AG04450 (cell line): ENCODE measurements at regions not wholly inside any gene's neighbourhood (a gene's known extent, or its start where the extent isn't known, plus 50 kb on each side); places are given as distances from the start of the nearest gene placed in this dataset.

Experiments
- CTCF ChIA-PET: fragments of 300-600, 350-600 bp; formaldehyde crosslinking; extraction: SDS; loops from one replicate; lab custom pipeline; 2022; ENCODE audit warnings: antibody characterized with exemption, inconsistent platforms; lab: Charles Lee
- POLR2A ChIA-PET: fragments of 350-600 bp; formaldehyde crosslinking; extraction: SDS; loops from one replicate; lab custom pipeline; 2021; ENCODE audit warnings: antibody characterized with exemption, inconsistent platforms; lab: Yijun Ruan, JAX
- DNase-seq: peaks from one replicate; pipeline ENCODE4 v3.0.0-alpha.2; 2011; ENCODE audit warnings: low read depth, low spot score
- H3K27ac ChIP-seq: one replicate; pipeline ENCODE4 v1.5.1; 2012; ENCODE audit warnings: low read depth, low read length, control low read depth
- H3K27me3 ChIP-seq: one replicate; pipeline ENCODE4 v1.6.0; 2012; ENCODE audit warnings: low read length; ENCODE audit not compliant: control insufficient read depth, insufficient read depth
- H3K4me3 ChIP-seq: 2 replicates; pipeline ENCODE4 v1.5.1; 2011; ENCODE audit warnings: mild to moderate bottlenecking, low read depth, low read length, control low read depth
- H3K9me3 ChIP-seq: 2 replicates; pipeline ENCODE4 v1.5.1; 2012; ENCODE audit warnings: low read length; ENCODE audit not compliant: control insufficient read depth, insufficient read depth
- CTCF ChIP-seq: IDR thresholded peaks from 2 replicates; pipeline ENCODE4 v1.5.1; 2011; ENCODE audit warnings: low read depth, low read length, control low read depth, inconsistent platforms

- Histone ChIP-seq H3K27ac (no peak overlapping the region), H3K9me3 (no peaks in the 10 kb centered on the region), H3K27me3 (no peaks in the 10 kb centered on the region), H3K4me3 (no peak overlapping the region)
- DNase-seq = no peak
- CTCF ChIA-PET = no interaction called here
- TF ChIP-seq CTCF = no peak
- POLR2A ChIA-PET = no interaction called here
Measured at GRCh38 chr6:168990019-168990751, 263.5 kb downstream of the THBS2 start.

- ChIA-PET POLR2A (no interaction called here), CTCF (interaction anchor here (0.6 kb wide), 3 partner anchors 33 to 783 kb away, joined by 3 read pairs; no protein-coding TSS in a partner anchor)
- Histone ChIP-seq H3K4me3 (no peak overlapping the region), H3K27ac (no peak overlapping the region), H3K27me3 (no peaks in the 10 kb centered on the region), H3K9me3 (no peaks in the 10 kb centered on the region)
- no peak for DNase-seq
- TF ChIP-seq CTCF = no peak
Measured at GRCh38 chr6:168989421-168989820, 264.2 kb downstream of the THBS2 start.

GRCh38 chr6:168988801-168989200 is 264.8 kb downstream of the THBS2 start:
- ChIA-PET CTCF (interaction anchor here (0.6 kb wide), 2 partner anchors 32 to 72 kb away, joined by 3 read pairs; no protein-coding TSS in a partner anchor), POLR2A (no interaction called here)
- H3K27ac ChIP-seq = no peak overlapping the region
- DNase-seq = peak; percentile 3
- H3K27me3 ChIP-seq = no peaks in the 10 kb centered on the region
- no peaks in the 10 kb centered on the region for H3K9me3 ChIP-seq
- TF ChIP-seq CTCF = no peak
- no peak overlapping the region for H3K4me3 ChIP-seq

GRCh38 chr6:168988280-168988679 is 265.4 kb downstream of the THBS2 start:
- no peak for DNase-seq
- no peaks in the 10 kb centered on the region for H3K9me3 ChIP-seq
- H3K27ac ChIP-seq = no peak overlapping the region
- no peak for TF ChIP-seq CTCF
- H3K4me3 ChIP-seq = no peak overlapping the region
- ChIA-PET POLR2A (no interaction called here), CTCF (no interaction called here)
- H3K27me3 ChIP-seq = no peaks in the 10 kb centered on the region

GRCh38 chr6:168985705-168986104 is 267.9 kb downstream of the THBS2 start:
- Histone ChIP-seq H3K27ac (no peak overlapping the region), H3K9me3 (no peaks in the 10 kb centered on the region), H3K4me3 (no peak overlapping the region), H3K27me3 (no peaks in the 10 kb centered on the region)
- POLR2A ChIA-PET = no interaction called here
- CTCF ChIA-PET = no interaction called here
- DNase-seq = no peak
- TF ChIP-seq CTCF = no peak
